ENCODE measurements at regions not wholly inside any gene's neighbourhood (a gene's known extent, or its start where the extent isn't known, plus 50 kb on each side); places are given as distances from the start of the nearest gene placed in this dataset.

DNA sequence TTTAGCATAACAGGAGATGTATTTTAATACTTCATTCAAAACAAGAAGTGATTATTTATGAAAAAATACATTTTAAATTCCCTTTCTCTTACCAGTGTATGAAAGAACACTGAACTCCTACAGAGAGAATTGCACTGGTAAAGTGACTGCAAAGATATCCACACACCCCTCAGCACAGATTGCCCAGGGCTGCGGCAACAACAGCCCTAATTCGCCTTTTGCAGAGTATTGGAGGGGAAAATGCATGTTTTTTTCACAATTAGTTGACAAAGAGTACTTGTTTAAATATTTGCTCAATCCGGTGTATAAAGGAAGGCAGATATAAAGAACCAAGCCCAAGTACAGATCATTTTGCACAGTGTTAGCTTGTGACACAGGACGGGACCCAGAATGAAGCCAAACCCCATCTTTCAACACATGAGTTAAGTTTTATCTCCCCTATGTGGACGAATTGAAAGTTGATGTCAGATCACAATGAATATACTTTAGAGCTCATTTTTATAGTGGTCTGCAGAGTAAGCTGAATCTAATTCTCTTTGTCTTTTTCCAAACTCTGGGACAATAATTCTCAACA lies 551.4 kb upstream of the IGFBP7 start:
- TF ChIP-seq, protein P1, sequence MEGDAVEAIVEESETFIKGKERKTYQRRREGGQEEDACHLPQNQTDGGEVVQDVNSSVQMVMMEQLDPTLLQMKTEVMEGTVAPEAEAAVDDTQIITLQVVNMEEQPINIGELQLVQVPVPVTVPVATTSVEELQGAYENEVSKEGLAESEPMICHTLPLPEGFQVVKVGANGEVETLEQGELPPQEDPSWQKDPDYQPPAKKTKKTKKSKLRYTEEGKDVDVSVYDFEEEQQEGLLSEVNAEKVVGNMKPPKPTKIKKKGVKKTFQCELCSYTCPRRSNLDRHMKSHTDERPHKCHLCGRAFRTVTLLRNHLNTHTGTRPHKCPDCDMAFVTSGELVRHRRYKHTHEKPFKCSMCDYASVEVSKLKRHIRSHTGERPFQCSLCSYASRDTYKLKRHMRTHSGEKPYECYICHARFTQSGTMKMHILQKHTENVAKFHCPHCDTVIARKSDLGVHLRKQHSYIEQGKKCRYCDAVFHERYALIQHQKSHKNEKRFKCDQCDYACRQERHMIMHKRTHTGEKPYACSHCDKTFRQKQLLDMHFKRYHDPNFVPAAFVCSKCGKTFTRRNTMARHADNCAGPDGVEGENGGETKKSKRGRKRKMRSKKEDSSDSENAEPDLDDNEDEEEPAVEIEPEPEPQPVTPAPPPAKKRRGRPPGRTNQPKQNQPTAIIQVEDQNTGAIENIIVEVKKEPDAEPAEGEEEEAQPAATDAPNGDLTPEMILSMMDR (IDR thresholded peaks at IDR 0.05; ENCODE audit: insufficient read depth, low read length, poor library complexity, severe bottlenecking) = no peak
- Histone ChIP-seq H3K27me3 (replicated peaks; ENCODE audit: control insufficient read depth, insufficient read depth, low read length) (no peaks in the 10 kb centered on the region), H3K4me3 (replicated peaks; ENCODE audit: low read depth, low read length) (no peak overlapping the region), H3K36me3 (ENCODE audit: control insufficient read depth, insufficient read depth, low read length) (no peaks in the 10 kb centered on the region)
- no peak for DNase-seq (ENCODE audit: extremely low read depth, insufficient read length)

GRCh38 chr4:57658673-57659072 lies 548.5 kb upstream of the IGFBP7 start:
- Histone ChIP-seq H3K4me3 (replicated peaks; ENCODE audit: low read depth, low read length) (no peak overlapping the region), H3K36me3 (ENCODE audit: control insufficient read depth, insufficient read depth, low read length) (no peaks in the 10 kb centered on the region), H3K27me3 (replicated peaks; ENCODE audit: control insufficient read depth, insufficient read depth, low read length) (no peaks in the 10 kb centered on the region)
- TF ChIP-seq, protein P1 (IDR thresholded peaks at IDR 0.05; ENCODE audit: insufficient read depth, low read length, poor library complexity, severe bottlenecking) = no peak
- no peak for DNase-seq (ENCODE audit: extremely low read depth, insufficient read length)

DNA sequence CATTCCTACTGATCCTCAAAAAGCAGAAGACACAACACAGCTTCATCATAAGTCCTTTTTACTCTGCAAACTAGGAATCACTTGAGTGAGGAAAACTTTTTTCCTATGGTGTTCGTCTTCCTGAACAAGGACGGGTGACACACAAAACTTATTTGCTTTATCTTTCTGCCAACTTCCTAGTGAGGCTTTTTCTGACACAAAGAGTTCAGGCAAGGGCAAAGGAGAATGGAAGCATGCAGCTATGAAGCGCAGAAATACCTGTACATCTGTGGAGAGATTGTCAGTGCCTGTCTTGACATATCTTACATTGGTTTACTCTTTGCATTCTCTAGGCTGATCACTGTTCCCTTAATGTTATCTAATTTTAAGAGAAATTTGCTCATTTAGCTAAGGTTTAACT lies 548.0 kb upstream of the IGFBP7 start:
- Histone ChIP-seq H3K4me3 (replicated peaks; ENCODE audit: low read depth, low read length) (no peak overlapping the region), H3K27me3 (replicated peaks; ENCODE audit: control insufficient read depth, insufficient read depth, low read length) (no peaks in the 10 kb centered on the region), H3K36me3 (ENCODE audit: control insufficient read depth, insufficient read depth, low read length) (no peaks in the 10 kb centered on the region)
- DNase-seq (ENCODE audit: extremely low read depth, insufficient read length) = no peak
- TF ChIP-seq, protein P1 (IDR thresholded peaks at IDR 0.05; ENCODE audit: insufficient read depth, low read length, poor library complexity, severe bottlenecking) = no peak

DNA sequence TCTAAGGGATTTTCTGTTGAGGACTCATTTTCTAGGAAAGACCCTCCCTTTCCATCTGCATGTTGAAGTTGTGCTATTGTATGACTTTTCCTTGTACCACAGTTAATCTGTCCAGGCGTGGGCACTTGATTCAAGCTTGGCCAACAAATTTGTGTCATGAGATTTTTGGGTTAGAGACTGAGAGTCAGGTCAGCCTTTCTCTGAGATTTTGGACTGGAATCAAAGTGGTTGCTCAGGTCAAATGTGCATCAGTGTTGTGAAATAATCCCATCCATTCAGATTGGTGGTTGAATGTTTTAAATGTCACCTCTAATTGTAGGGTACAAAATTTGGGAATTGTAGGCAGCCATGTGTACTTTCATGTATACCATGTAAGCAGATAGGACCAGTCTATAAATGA lies 545.2 kb upstream of the IGFBP7 start:
- TF ChIP-seq, protein P1 (IDR thresholded peaks at IDR 0.05; ENCODE audit: insufficient read depth, low read length, poor library complexity, severe bottlenecking) = no peak
- H3K36me3 ChIP-seq (ENCODE audit: control insufficient read depth, insufficient read depth, low read length) = no peaks in the 10 kb centered on the region
- no peaks in the 10 kb centered on the region for H3K27me3 ChIP-seq (replicated peaks; ENCODE audit: control insufficient read depth, insufficient read depth, low read length)
- DNase-seq (ENCODE audit: extremely low read depth, insufficient read length) = no peak
- H3K4me3 ChIP-seq (replicated peaks; ENCODE audit: low read depth, low read length) = no peak overlapping the region

GRCh38 chr4:57652779-57653178 lies 542.6 kb upstream of the IGFBP7 start:
- no peak overlapping the region for H3K4me3 ChIP-seq (replicated peaks; ENCODE audit: low read depth, low read length)
- no peak for DNase-seq (ENCODE audit: extremely low read depth, insufficient read length)
- H3K36me3 ChIP-seq (ENCODE audit: control insufficient read depth, insufficient read depth, low read length) = no peaks in the 10 kb centered on the region
- TF ChIP-seq, protein P1 (IDR thresholded peaks at IDR 0.05; ENCODE audit: insufficient read depth, low read length, poor library complexity, severe bottlenecking) = no peak
- H3K27me3 ChIP-seq (replicated peaks; ENCODE audit: control insufficient read depth, insufficient read depth, low read length) = no peaks in the 10 kb centered on the region

Measured in GM06990 (cell line).